ENCODE measurements at regions not wholly inside any gene's neighbourhood (a gene's known extent, or its start where the extent isn't known, plus 50 kb on each side); places are given as distances from the start of the nearest gene placed in this dataset.
A peak's percentile ranks its signal among the peaks of the same experiment; 100 is the strongest.

DNA sequence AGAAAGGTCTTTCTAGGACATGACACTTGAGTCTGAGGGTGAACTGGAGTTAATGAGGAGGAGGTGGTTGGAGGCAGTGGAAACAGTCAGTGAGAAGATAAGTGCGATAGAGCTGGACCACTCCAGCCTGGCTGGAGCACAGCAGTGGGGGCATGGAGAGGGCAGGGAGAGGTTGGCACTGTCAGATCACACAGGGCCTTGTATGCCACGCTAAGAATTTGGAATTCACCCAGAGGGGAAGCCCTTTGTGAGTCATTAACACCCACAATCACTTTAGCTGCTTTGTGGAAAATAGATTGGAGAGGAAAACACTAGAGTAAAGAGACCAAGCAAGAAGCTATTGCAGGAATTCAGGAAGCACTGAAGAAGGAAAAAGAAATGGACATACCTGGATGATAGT is 83.3 kb downstream of the ZNF621 start:
- Mint-ChIP-seq H3K9me3 (no peaks in the 10 kb centered on the region), H3K36me3 (no peaks in the 10 kb centered on the region), H3K4me1 (ENCODE audit: unreplicated experiment) (no peaks in the 10 kb centered on the region), H3K4me3 (no peak overlapping the region), H3K27ac (no peak overlapping the region), H3K27me3 (peaks cover 5% of the 10 kb centered on the region)
- DNase-seq (ENCODE audit: extremely low spot score, unreplicated experiment): no peak
- TF ChIP-seq, protein P1, sequence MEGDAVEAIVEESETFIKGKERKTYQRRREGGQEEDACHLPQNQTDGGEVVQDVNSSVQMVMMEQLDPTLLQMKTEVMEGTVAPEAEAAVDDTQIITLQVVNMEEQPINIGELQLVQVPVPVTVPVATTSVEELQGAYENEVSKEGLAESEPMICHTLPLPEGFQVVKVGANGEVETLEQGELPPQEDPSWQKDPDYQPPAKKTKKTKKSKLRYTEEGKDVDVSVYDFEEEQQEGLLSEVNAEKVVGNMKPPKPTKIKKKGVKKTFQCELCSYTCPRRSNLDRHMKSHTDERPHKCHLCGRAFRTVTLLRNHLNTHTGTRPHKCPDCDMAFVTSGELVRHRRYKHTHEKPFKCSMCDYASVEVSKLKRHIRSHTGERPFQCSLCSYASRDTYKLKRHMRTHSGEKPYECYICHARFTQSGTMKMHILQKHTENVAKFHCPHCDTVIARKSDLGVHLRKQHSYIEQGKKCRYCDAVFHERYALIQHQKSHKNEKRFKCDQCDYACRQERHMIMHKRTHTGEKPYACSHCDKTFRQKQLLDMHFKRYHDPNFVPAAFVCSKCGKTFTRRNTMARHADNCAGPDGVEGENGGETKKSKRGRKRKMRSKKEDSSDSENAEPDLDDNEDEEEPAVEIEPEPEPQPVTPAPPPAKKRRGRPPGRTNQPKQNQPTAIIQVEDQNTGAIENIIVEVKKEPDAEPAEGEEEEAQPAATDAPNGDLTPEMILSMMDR (conservative IDR thresholded peaks at IDR 0.05): no peak

DNA sequence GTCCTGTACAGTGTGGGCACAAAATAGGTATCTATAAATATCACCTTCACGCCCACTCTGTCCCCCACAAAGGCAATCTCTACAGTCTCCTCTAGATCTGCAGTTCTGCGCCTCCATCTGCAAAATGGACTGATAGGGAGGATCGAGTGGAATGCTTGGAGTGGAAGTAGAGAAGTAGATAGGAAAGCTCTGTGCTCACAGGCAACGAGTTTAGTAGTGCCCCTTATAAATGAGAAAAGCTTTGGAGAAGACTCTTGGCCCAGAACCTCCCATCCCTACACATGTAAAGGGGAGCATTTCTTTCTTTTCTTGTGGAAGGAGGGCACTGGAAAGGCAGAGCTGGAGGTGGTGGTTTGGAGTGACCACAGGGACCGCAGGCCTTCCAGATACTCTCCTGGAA is 88.5 kb downstream of the ZNF621 start:
- H3K36me3 Mint-ChIP-seq: no peaks in the 10 kb centered on the region
- DNase-seq (ENCODE audit: extremely low spot score, unreplicated experiment): no peak
- no peak overlapping the region for H3K27ac Mint-ChIP-seq
- H3K4me3 Mint-ChIP-seq: no peak overlapping the region
- H3K4me1 Mint-ChIP-seq (ENCODE audit: unreplicated experiment): peaks cover 15% of the 10 kb centered on the region
- peaks cover 34% of the 10 kb centered on the region for H3K27me3 Mint-ChIP-seq
- no peaks in the 10 kb centered on the region for H3K9me3 Mint-ChIP-seq
- TF ChIP-seq, protein P1 (conservative IDR thresholded peaks at IDR 0.05): no peak

GRCh38 chr3:40615110-40615915 is 90.6 kb downstream of the ZNF621 start:
- Mint-ChIP-seq H3K4me1 (ENCODE audit: unreplicated experiment) (peaks cover 15% of the 10 kb centered on the region), H3K27ac (peak overlapping the region; percentile 7), H3K27me3 (peaks cover 37% of the 10 kb centered on the region)

GRCh38 chr3:40615918-40616819 is 91.4 kb downstream of the ZNF621 start:
- Mint-ChIP-seq H3K27me3 (peaks cover 37% of the 10 kb centered on the region), H3K4me3 (peak overlapping the region; percentile 85), H3K9me3 (no peaks in the 10 kb centered on the region), H3K36me3 (no peaks in the 10 kb centered on the region), H3K27ac (no peak overlapping the region), H3K4me1 (ENCODE audit: unreplicated experiment) (peaks cover 15% of the 10 kb centered on the region)
- TF ChIP-seq, protein P1 (conservative IDR thresholded peaks at IDR 0.05): no peak
- DNase-seq (ENCODE audit: extremely low spot score, unreplicated experiment): no peak

More at GRCh38 chr3:40615110-40615915, 90.6 kb downstream of the ZNF621 start:
- Mint-ChIP-seq H3K36me3 (no peaks in the 10 kb centered on the region), H3K9me3 (no peaks in the 10 kb centered on the region), H3K4me3 (peak overlapping the region; percentile 85)
- TF ChIP-seq, protein P1 (conservative IDR thresholded peaks at IDR 0.05): no peak
- no peak for DNase-seq (ENCODE audit: extremely low spot score, unreplicated experiment)

- peaks cover 37% of the 10 kb centered on the region for H3K27me3 Mint-ChIP-seq
- no peaks in the 10 kb centered on the region for H3K9me3 Mint-ChIP-seq
- TF ChIP-seq, protein P1 (conservative IDR thresholded peaks at IDR 0.05): no peak
- H3K4me3 Mint-ChIP-seq: no peak overlapping the region
- DNase-seq (ENCODE audit: extremely low spot score, unreplicated experiment): no peak
- no peak overlapping the region for H3K27ac Mint-ChIP-seq
- H3K36me3 Mint-ChIP-seq: no peaks in the 10 kb centered on the region
- H3K4me1 Mint-ChIP-seq (ENCODE audit: unreplicated experiment): peaks cover 15% of the 10 kb centered on the region
These were observed 92.3 kb downstream of the ZNF621 start for GRCh38 chr3:40617084-40617483.

Data from type B pancreatic cell (in vitro differentiated cells).